Esophagus squamous epithelium (tissue), 5 donors: ENCODE measurements at regions not wholly inside any gene's neighbourhood (a gene's known extent, or its start where the extent isn't known, plus 50 kb on each side); places are given as distances from the start of the nearest gene placed in this dataset.

Experiments
- DNase-seq: peaks from one replicate; lab custom pipeline; 2025; lab: John Stamatoyannopoulos, UW
- H3K27ac ChIP-seq, 4 donors: fragments of 200-600 bp; sonication (generic); one replicate each; pipeline ENCODE4 v1.5.1; 2016 to 2019; ENCODE audit warnings: mild to moderate bottlenecking in 1 of 4
- H3K27me3 ChIP-seq, 4 donors: fragments of 200-600 bp; sonication (generic); 1 replicate in 3 of 4; 2 replicates in 1 of 4; pipeline versions ENCODE4 v1.5.1 to v1.6.0; 2017 to 2021; ENCODE audit warnings: antibody characterized with exemption in 1 of 4
- H3K36me3 ChIP-seq, 3 donors: fragments of 200-600 bp; sonication (generic); one replicate each; pipeline ENCODE4 v1.5.1; 2016 to 2019
- H3K4me1 ChIP-seq, 3 donors: fragments of 200-600 bp; sonication (generic); one replicate each; pipeline ENCODE4 v1.5.1; 2017 to 2019
- H3K4me3 ChIP-seq, 4 donors: fragments of 200-600 bp; sonication (generic); 1 replicate in 3 of 4; 2 replicates in 1 of 4; pipeline ENCODE4 v1.5.1; 2016 to 2019; ENCODE audit warnings: mild to moderate bottlenecking in 2 of 4, moderate library complexity in 1 of 4
- H3K9me3 ChIP-seq, 3 donors: fragments of 200-600 bp; sonication (generic); one replicate each; pipeline ENCODE4 v1.5.1; 2016 to 2019
- CTCF ChIP-seq, 6 experiments: fragments of 450-650 bp in 4 of 6; fragments of 200-600 bp in 2 of 6; sonication (generic) in 2 of 6; IDR thresholded peaks; one replicate each; pipeline ENCODE4 v1.5.1; 2016 to 2019; ENCODE audit warnings: antibody characterized with exemption in 6 of 6, mild to moderate bottlenecking in 4 of 6, moderate library complexity in 4 of 6
- POLR2A ChIP-seq, 4 donors: fragments of 450-650 bp; IDR thresholded peaks; one replicate each; pipeline ENCODE4 v1.6.1; 2017; ENCODE audit warnings: antibody characterized with exemption in 4 of 4, mild to moderate bottlenecking in 4 of 4, moderate library complexity in 3 of 4
- WGBS, 2 donors: methylation state at CpG; one replicate each; pipeline ENCODE4 v1.1.5; 2018; 5-methylcytosine and 5-hydroxymethylcytosine counted together
- intact Hi-C: fragments of 100-400 bp; cut with DNase I; formaldehyde crosslinking; loops from one replicate; pipeline ENCODE4 v1.15.0; 2022
- donor health status: DM: yes; HTN: yes; CAD: no.

- Histone ChIP-seq H3K27me3 (no peaks in the 10 kb centered on the region), H3K27ac (no peak overlapping the region), H3K4me1 (no peaks in the 10 kb centered on the region), H3K9me3 (no peaks in the 10 kb centered on the region), H3K36me3 (no peaks in the 10 kb centered on the region), H3K4me3 (no peak overlapping the region)
- no peak for TF ChIP-seq CTCF (IDR thresholded peaks at IDR 0.05)
- TF ChIP-seq POLR2A (IDR thresholded peaks at IDR 0.05): no peak
- no peak for DNase-seq
- intact Hi-C loops: no loop called here
- WGBS, 2 donors: 86 to 96% methylated on average over 1 of the region's 1 CpG
Observed at GRCh38 chr4:142977182-142977581, 131.1 kb upstream of the INPP4B start.

- TF ChIP-seq CTCF (IDR thresholded peaks at IDR 0.05) (no peak), POLR2A (IDR thresholded peaks at IDR 0.05) (no peak)
- H3K4me3 ChIP-seq: no peak overlapping the region
- H3K4me1 ChIP-seq: no peaks in the 10 kb centered on the region
- H3K27ac ChIP-seq: no peak overlapping the region
- intact Hi-C loops: no loop called here
- 40 to 46% methylated on average over 3 of the region's 3 CpGs for WGBS, 2 donors
- no peaks in the 10 kb centered on the region for H3K36me3 ChIP-seq
- no peak for DNase-seq
- H3K9me3 ChIP-seq: no peaks in the 10 kb centered on the region
- no peaks in the 10 kb centered on the region for H3K27me3 ChIP-seq
Observed at GRCh38 chr4:142983065-142983464, 137.0 kb upstream of the INPP4B start.

- H3K4me3 ChIP-seq: no peak overlapping the region
- H3K27ac ChIP-seq: no peak overlapping the region
- no peaks in the 10 kb centered on the region for H3K36me3 ChIP-seq
- no peak for DNase-seq
- TF ChIP-seq POLR2A (IDR thresholded peaks at IDR 0.05): no peak
- TF ChIP-seq CTCF (IDR thresholded peaks at IDR 0.05): no peak
- no peaks in the 10 kb centered on the region for H3K27me3 ChIP-seq
- WGBS, 2 donors: 54 to 71% methylated on average over 2 of the region's 2 CpGs
- H3K9me3 ChIP-seq: no peaks in the 10 kb centered on the region
- H3K4me1 ChIP-seq: no peaks in the 10 kb centered on the region
- intact Hi-C loops: no loop called here
Observed at GRCh38 chr4:142983589-142983988, 137.5 kb upstream of the INPP4B start.

- Histone ChIP-seq H3K36me3 (no peaks in the 10 kb centered on the region), H3K9me3 (no peaks in the 10 kb centered on the region), H3K4me1 (no peaks in the 10 kb centered on the region), H3K4me3 (no peak overlapping the region), H3K27me3 (no peaks in the 10 kb centered on the region), H3K27ac (no peak overlapping the region)
- WGBS, 2 donors: 26 to 29% methylated on average over 3 of the region's 3 CpGs
- intact Hi-C loops: no loop called here
- TF ChIP-seq CTCF (IDR thresholded peaks at IDR 0.05) (peak in 2 of 6 experiments; percentile 12 to 30), POLR2A (IDR thresholded peaks at IDR 0.05) (no peak)
- DNase-seq: no peak
Observed at GRCh38 chr4:142984871-142985585, 138.9 kb upstream of the INPP4B start.

- no peak overlapping the region for H3K27ac ChIP-seq
- TF ChIP-seq CTCF (IDR thresholded peaks at IDR 0.05) (no peak), POLR2A (IDR thresholded peaks at IDR 0.05) (no peak)
- peaks cover 0 to 9% (median 0%) of the 10 kb centered on the region in 3 donors for H3K4me1 ChIP-seq
- H3K27me3 ChIP-seq: no peaks in the 10 kb centered on the region
- WGBS, 2 donors: 33 to 50% methylated on average over 5 of the region's 5 CpGs
- no peaks in the 10 kb centered on the region for H3K9me3 ChIP-seq
- DNase-seq: no peak
- H3K4me3 ChIP-seq: no peak overlapping the region
- intact Hi-C loops: no loop called here
- H3K36me3 ChIP-seq: no peaks in the 10 kb centered on the region
Observed at GRCh38 chr4:143016171-143016570, 168.5 kb upstream of the USP38 start.
